Activated CD4-positive, alpha-beta T cell treated with anti-CD3 and anti-CD28 coated beads for 48 hours (primary cell): ENCODE measurements at regions not wholly inside any gene's neighbourhood (a gene's known extent, or its start where the extent isn't known, plus 50 kb on each side); places are given as distances from the start of the nearest gene placed in this dataset.

Experiments used
- DNase-seq: peaks from one replicate; pipeline ENCODE4 v3.0.0-alpha.2; 2020

GRCh38 chr3:22334996-22335395, 584.0 kb upstream of the ZNF385D start:
- no peak for DNase-seq

- no peak for DNase-seq
Measured at GRCh38 chr3:22349215-22349851, 598.3 kb upstream of the ZNF385D start.

- DNase-seq: no peak
Measured at GRCh38 chr3:22351806-22352205, 600.8 kb upstream of the ZNF385D start.

- no peak for DNase-seq
Measured at GRCh38 chr3:22353126-22353525, 602.1 kb upstream of the ZNF385D start.

GRCh38 chr3:22358334-22358733, 607.3 kb upstream of the ZNF385D start:
- DNase-seq: no peak

GRCh38 chr3:22360164-22360563, 609.2 kb upstream of the ZNF385D start:
- no peak for DNase-seq

GRCh38 chr3:22360970-22361369, 610.0 kb upstream of the ZNF385D start:
- DNase-seq: no peak

- no peak for DNase-seq
Measured at GRCh38 chr3:22361521-22361920, 610.5 kb upstream of the ZNF385D start.

GRCh38 chr3:22364851-22365250, 613.8 kb upstream of the ZNF385D start:
- no peak for DNase-seq

- DNase-seq: no peak
Measured at GRCh38 chr3:22366781-22367180, 615.8 kb upstream of the ZNF385D start.

- DNase-seq: no peak
Measured at GRCh38 chr3:22371036-22371435, 620.0 kb upstream of the ZNF385D start.

- no peak for DNase-seq
Measured at GRCh38 chr3:22371607-22372291, 620.7 kb upstream of the ZNF385D start.

GRCh38 chr3:22372292-22373062, 621.5 kb upstream of the ZNF385D start:
- DNase-seq: peak; percentile 5

GRCh38 chr3:22373182-22373581, 622.2 kb upstream of the ZNF385D start:
- DNase-seq: no peak

GRCh38 chr3:22373827-22374226, 622.8 kb upstream of the ZNF385D start:
- no peak for DNase-seq

GRCh38 chr3:22377421-22377820, 626.4 kb upstream of the ZNF385D start:
- no peak for DNase-seq

GRCh38 chr3:22378869-22379268, 627.9 kb upstream of the ZNF385D start:
- DNase-seq: no peak

GRCh38 chr3:22380253-22380652, 629.2 kb upstream of the ZNF385D start:
- no peak for DNase-seq

- peak; percentile 21 for DNase-seq
Measured at GRCh38 chr3:22381564-22381963, 630.6 kb upstream of the ZNF385D start.

GRCh38 chr3:22383285-22383684, 632.3 kb upstream of the ZNF385D start:
- DNase-seq: no peak

GRCh38 chr3:22386107-22386506, 635.1 kb upstream of the ZNF385D start:
- no peak for DNase-seq

- DNase-seq: no peak
Measured at GRCh38 chr3:22392286-22392685, 641.3 kb upstream of the ZNF385D start.

GRCh38 chr3:22392859-22393258, 641.8 kb upstream of the ZNF385D start:
- no peak for DNase-seq

- DNase-seq: no peak
Measured at GRCh38 chr3:22399566-22399965, 648.6 kb upstream of the ZNF385D start.
